ENCODE measurements at regions not wholly inside any gene's neighbourhood (a gene's known extent, or its start where the extent isn't known, plus 50 kb on each side); places are given as distances from the start of the nearest gene placed in this dataset.

DNA sequence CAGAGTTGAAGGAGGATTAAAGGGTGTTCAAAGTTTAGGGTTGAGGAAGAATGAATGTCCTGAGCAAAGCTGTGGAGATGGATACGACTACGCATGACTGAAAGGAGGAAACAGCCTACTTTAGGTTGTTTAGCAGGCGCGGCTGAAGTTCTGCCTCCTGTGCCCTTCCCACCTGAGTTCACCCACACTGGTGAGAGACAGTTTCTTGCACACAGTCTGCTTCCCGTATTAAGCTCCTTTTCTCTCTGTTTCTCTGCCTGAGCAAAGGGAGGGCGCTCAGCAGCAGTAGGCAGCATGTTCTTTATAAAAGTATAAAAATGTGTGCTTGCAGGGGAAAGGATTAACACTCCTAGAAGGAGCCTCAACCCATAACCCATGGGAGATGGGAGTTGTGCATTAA is 224.0 kb upstream of the SMARCA2 start:
- no peaks in the 10 kb centered on the region for H3K36me3 ChIP-seq (ENCODE audit: control insufficient read depth, insufficient read depth, low read length)
- H3K4me3 ChIP-seq (ENCODE audit: low read length), result no peak overlapping the region
- Mint-ChIP-seq H3K27me3 (ENCODE audit: insufficient read depth) (no peaks in the 10 kb centered on the region), H3K4me3 (no peak overlapping the region), H3K9me3 (no peaks in the 10 kb centered on the region), H3K36me3 (ENCODE audit: low read depth) (no peaks in the 10 kb centered on the region), H3K4me1 (no peaks in the 10 kb centered on the region), H3K27ac (no peak overlapping the region)
- 92 to 94% methylated on average over 2 to 6 of the region's 6 CpGs for WGBS, 2 experiments (ENCODE audit: insufficient coverage in 1 of 2, insufficient read length in 1 of 2)
- no peak overlapping the region for H3K27ac ChIP-seq (ENCODE audit: low read depth, low read length)
- TF ChIP-seq, protein P1, sequence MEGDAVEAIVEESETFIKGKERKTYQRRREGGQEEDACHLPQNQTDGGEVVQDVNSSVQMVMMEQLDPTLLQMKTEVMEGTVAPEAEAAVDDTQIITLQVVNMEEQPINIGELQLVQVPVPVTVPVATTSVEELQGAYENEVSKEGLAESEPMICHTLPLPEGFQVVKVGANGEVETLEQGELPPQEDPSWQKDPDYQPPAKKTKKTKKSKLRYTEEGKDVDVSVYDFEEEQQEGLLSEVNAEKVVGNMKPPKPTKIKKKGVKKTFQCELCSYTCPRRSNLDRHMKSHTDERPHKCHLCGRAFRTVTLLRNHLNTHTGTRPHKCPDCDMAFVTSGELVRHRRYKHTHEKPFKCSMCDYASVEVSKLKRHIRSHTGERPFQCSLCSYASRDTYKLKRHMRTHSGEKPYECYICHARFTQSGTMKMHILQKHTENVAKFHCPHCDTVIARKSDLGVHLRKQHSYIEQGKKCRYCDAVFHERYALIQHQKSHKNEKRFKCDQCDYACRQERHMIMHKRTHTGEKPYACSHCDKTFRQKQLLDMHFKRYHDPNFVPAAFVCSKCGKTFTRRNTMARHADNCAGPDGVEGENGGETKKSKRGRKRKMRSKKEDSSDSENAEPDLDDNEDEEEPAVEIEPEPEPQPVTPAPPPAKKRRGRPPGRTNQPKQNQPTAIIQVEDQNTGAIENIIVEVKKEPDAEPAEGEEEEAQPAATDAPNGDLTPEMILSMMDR (conservative IDR thresholded peaks at IDR 0.05), result no peak
- no peak overlapping the region for H3K9ac ChIP-seq (ENCODE audit: extremely low read depth, low read length, poor library complexity, severe bottlenecking)
- H3K9me3 ChIP-seq (ENCODE audit: control insufficient read depth, low read length), result no peaks in the 10 kb centered on the region
- DNase-seq, result no peak
- no peaks in the 10 kb centered on the region for H3K27me3 ChIP-seq (ENCODE audit: control insufficient read depth, insufficient read depth, low read length, poor library complexity, severe bottlenecking)
- H3K4me1 ChIP-seq (ENCODE audit: control insufficient read depth, insufficient read depth, low read length), result no peaks in the 10 kb centered on the region

- Histone ChIP-seq H3K9me3 (ENCODE audit: control insufficient read depth, low read length) (no peaks in the 10 kb centered on the region), H3K4me1 (ENCODE audit: control insufficient read depth, insufficient read depth, low read length) (no peaks in the 10 kb centered on the region), H3K36me3 (ENCODE audit: control insufficient read depth, insufficient read depth, low read length) (no peaks in the 10 kb centered on the region), H3K4me3 (ENCODE audit: low read length) (no peak overlapping the region), H3K27me3 (ENCODE audit: control insufficient read depth, insufficient read depth, low read length, poor library complexity, severe bottlenecking) (no peaks in the 10 kb centered on the region), H3K27ac (ENCODE audit: low read depth, low read length) (no peak overlapping the region), H3K9ac (ENCODE audit: extremely low read depth, low read length, poor library complexity, severe bottlenecking) (no peak overlapping the region)
- Mint-ChIP-seq H3K36me3 (ENCODE audit: low read depth) (no peaks in the 10 kb centered on the region), H3K27me3 (ENCODE audit: insufficient read depth) (no peaks in the 10 kb centered on the region), H3K9me3 (no peaks in the 10 kb centered on the region), H3K4me3 (no peak overlapping the region), H3K4me1 (no peaks in the 10 kb centered on the region), H3K27ac (no peak overlapping the region)
- WGBS, 2 experiments (ENCODE audit: insufficient coverage in 1 of 2, insufficient read length in 1 of 2), result 85 to 94% methylated on average over 2 to 5 of the region's 5 CpGs
- TF ChIP-seq, protein P1 (conservative IDR thresholded peaks at IDR 0.05), result no peak
- no peak for DNase-seq
These were observed 220.4 kb upstream of the SMARCA2 start for GRCh38 chr9:1794547-1795270.

DNA sequence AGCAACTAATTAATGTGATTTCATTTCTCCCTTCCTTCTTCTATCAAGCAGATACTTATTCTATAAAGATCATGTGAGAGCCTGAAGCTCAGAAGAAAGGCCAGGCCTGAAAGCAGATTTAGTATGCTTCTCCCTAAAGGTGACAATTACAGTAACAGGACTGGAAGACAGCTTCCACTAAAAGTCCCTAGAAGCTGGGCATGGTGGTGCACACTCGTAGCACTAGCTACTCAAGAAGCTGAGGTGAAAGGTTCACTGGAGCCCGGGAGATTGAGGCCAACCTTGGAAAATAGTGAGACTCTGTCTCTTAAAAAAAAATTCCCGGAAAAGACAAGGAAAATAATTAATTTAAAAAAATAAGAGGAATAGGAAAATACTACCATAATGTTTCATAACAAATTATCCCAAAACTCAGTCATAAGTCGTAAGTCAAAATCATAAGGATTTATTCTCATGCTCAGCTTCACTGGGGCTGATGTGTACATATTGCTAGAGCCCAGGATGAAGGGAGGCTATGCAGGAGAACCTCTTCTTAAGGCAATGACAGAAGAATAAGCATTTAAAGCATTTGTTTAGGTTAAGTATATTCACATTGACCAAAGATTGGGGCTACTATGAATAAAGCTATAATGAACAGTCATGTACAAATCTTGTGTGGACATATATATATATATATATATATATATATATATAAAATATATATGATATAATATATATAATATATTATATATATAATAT is 210.8 kb upstream of the SMARCA2 start:
- H3K4me1 Mint-ChIP-seq, result no peaks in the 10 kb centered on the region
- no peaks in the 10 kb centered on the region for H3K36me3 ChIP-seq (ENCODE audit: control insufficient read depth, insufficient read depth, low read length)
- H3K27me3 Mint-ChIP-seq (ENCODE audit: insufficient read depth), result no peaks in the 10 kb centered on the region
- WGBS, 2 experiments (ENCODE audit: insufficient coverage in 1 of 2, insufficient read length in 1 of 2), result 87 to 94% methylated on average over 3 of the region's 4 CpGs
- no peak overlapping the region for H3K9ac ChIP-seq (ENCODE audit: extremely low read depth, low read length, poor library complexity, severe bottlenecking)
- H3K36me3 Mint-ChIP-seq (ENCODE audit: low read depth), result no peaks in the 10 kb centered on the region
- H3K9me3 ChIP-seq (ENCODE audit: control insufficient read depth, low read length), result peaks cover 6% of the 10 kb centered on the region
- H3K27ac Mint-ChIP-seq, result no peak overlapping the region
- H3K4me3 ChIP-seq (ENCODE audit: low read length), result no peak overlapping the region
- TF ChIP-seq, protein P1 (conservative IDR thresholded peaks at IDR 0.05), result no peak
- H3K27me3 ChIP-seq (ENCODE audit: control insufficient read depth, insufficient read depth, low read length, poor library complexity, severe bottlenecking), result no peaks in the 10 kb centered on the region
- H3K9me3 Mint-ChIP-seq, result peaks cover 4% of the 10 kb centered on the region
- no peak overlapping the region for H3K4me3 Mint-ChIP-seq
- no peak for DNase-seq
- H3K27ac ChIP-seq (ENCODE audit: low read depth, low read length), result no peak overlapping the region
- no peaks in the 10 kb centered on the region for H3K4me1 ChIP-seq (ENCODE audit: control insufficient read depth, insufficient read depth, low read length)

Measured in endodermal cell (in vitro differentiated cells).